ENCODE measurements at regions not wholly inside any gene's neighbourhood (a gene's known extent, or its start where the extent isn't known, plus 50 kb on each side); places are given as distances from the start of the nearest gene placed in this dataset.

DNA sequence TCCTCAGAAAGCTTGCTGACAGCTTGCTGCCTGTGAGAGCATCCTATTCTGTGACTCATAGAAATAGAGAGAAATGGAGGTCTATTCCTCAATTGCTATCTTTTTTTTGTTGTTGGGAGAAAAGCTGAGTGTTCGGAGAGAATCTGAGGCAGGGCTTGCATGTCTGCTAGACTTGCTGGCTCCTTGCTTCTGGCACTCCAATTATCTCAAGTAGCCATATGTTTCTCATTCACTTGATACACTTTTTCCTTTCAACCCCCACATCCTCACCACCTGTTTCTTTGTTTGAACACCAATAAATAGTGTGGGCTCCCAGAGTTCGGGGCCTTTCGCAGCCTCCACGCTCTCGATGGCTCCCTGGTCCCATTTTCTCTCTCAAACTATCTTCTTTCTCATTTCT is 172.2 kb downstream of the SH2D4B start:
- TF ChIP-seq EP300 (IDR thresholded peaks at IDR 0.05) (no peak), POLR2A (IDR thresholded peaks at IDR 0.05) (no peak), POLR2AphosphoS5 (IDR thresholded peaks at IDR 0.05) (no peak)
- TF ChIP-seq, protein P1, sequence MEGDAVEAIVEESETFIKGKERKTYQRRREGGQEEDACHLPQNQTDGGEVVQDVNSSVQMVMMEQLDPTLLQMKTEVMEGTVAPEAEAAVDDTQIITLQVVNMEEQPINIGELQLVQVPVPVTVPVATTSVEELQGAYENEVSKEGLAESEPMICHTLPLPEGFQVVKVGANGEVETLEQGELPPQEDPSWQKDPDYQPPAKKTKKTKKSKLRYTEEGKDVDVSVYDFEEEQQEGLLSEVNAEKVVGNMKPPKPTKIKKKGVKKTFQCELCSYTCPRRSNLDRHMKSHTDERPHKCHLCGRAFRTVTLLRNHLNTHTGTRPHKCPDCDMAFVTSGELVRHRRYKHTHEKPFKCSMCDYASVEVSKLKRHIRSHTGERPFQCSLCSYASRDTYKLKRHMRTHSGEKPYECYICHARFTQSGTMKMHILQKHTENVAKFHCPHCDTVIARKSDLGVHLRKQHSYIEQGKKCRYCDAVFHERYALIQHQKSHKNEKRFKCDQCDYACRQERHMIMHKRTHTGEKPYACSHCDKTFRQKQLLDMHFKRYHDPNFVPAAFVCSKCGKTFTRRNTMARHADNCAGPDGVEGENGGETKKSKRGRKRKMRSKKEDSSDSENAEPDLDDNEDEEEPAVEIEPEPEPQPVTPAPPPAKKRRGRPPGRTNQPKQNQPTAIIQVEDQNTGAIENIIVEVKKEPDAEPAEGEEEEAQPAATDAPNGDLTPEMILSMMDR (IDR thresholded peaks at IDR 0.05), result no peak
